SHP77 treated with DMSO at 0.1 percent for 48 hours (cell line): ENCODE measurements at regions not wholly inside any gene's neighbourhood (a gene's known extent, or its start where the extent isn't known, plus 50 kb on each side); places are given as distances from the start of the nearest gene placed in this dataset.
"Not testable (repeated sequence)": the region's sequence is repeated elsewhere in the genome, so short reads cannot be mapped to it uniquely, and the experiment has no call there.

Experiments
- DNase-seq: peaks from one replicate; lab custom pipeline; 2025; lab: John Stamatoyannopoulos, UW

DNA sequence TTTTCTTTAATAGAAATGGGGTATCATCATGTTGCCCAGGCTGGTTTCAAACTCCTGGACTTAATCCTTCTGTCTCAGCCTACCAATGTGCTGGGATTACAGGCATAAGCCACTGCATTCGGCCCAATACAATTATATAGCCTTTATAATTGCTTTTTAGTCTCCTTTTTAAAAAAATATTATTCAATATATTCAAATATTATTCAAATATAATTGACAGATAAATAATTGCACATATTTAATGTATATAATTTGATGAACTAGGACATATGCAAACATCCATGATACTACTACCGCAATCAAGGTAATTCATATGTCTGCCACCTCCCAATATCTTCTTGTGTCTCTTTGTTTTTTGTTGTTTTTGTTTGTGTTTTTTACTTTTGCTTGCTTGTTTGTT, 894.2 kb upstream of the PTPRD start:
- DNase-seq = no peak

DNA sequence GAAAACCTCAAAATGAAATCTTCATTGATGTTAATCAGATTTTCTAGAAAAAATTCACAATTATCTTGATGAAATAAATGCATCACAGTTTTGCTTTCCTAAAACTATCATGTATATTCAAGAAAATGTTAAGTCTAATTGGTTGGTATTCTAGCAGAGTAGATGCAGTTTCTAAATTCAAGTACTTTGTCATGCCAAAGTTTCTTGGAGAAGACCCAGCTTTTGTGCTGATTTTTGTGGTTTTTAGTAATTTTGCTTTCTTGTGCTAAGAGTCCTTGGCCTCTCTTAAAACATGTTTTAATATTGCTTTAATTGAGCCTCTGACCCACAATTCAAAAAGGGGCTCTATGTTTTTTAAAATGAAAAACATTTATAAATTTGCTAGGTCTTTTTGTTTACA, 924.8 kb upstream of the PTPRD start:
- DNase-seq = no peak

DNA sequence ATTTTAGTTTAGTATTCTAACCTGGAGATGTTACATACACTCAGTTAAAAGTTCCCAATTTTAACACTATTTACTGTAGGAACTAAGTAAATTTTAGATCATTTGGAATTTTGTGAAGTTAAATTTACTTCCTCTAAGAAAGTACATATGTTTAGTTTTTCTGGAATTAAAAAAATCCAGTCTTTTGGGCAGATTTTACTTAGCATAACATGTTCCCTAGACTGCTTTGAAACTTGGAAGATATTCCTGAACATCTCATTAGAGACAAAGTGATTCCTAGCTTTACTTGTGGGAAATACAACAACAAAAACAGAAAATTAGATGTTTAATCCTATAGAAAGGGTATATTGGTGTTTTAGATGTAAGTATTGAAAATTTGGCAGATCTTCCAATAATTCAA, 930.0 kb upstream of the PTPRD start:
- no peak for DNase-seq

DNA sequence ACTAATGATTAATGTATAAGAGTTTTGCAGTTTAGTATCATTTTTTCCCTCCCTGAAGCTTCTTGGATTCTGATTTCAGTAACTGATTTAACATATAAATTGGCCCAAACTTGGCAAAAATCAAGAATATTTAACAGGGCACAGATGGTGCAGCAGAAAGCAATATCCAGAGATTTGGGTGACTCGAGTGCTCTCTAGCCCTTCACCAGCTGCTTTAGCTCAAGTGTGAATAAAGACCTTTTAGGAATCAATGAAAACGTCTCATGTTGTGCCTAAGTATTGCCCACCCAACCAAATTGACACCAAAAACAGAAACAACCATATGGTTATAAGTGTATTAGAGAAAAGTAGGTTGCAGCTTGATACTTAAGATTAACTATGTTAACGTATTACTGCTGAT, 933.4 kb upstream of the PTPRD start:
- DNase-seq = no peak

DNA sequence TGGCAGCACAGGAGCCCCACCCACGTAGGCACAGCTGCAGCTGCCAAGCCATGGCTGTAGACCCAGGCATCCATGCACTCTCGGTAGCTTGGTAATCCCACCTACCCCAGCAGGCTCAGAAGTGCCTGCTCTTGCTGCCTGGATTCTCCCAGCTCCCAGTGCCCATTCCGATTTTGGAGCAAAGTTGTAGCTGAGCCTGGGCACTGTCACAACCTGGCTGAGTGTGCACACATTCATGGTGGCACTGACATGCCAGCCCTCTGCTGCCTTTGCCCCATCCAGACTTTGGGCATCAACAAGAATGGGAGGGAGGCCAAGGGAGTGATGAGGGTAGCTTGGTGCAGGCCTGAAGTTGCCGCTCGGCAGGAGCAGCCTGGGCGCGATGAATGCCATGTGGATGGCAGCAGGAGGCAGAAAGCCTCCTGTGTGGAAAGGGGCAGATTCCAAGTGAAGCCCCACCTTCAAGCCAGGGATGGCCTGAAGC, 936.6 kb upstream of the PTPRD start:
- DNase-seq = no peak

DNA sequence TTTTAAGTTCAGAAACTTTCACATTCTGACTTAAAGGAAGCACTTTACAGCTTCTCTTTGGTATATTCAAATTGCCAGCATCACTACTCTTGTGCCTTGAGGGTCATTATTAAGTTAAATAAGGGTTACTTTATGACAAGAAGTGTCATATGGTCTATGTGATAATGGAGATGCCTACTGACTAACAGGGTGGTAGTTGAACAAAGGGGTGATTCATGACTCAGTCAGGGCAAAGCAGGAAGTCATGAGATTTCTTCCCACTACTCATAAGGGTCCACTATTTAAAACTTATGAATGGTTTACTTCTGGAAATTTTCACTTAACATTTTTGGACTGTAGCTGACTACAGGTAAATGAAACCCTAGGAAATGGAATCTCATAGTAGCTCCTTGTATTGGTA, 938.3 kb upstream of the PTPRD start:
- no peak for DNase-seq

DNA sequence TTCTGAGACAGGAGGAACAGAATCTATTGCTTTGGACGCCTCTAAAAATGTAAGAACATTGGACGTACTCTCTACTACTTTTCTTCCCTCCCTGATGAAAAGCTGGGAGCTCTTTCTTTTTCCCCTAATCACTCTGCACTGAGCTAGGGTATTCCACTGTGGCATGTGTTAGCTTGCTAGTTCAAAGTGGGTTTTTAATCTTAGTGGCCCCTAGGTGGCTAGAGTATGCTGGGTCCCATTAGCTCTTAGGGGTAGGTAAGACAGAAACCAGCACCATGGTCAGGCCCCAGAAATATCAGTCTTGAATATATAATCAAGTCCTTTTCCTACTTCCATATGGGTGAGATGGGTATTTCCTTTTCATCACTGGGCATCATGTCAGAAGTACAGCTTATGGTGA, 945.2 kb upstream of the PTPRD start:
- DNase-seq = no peak

DNA sequence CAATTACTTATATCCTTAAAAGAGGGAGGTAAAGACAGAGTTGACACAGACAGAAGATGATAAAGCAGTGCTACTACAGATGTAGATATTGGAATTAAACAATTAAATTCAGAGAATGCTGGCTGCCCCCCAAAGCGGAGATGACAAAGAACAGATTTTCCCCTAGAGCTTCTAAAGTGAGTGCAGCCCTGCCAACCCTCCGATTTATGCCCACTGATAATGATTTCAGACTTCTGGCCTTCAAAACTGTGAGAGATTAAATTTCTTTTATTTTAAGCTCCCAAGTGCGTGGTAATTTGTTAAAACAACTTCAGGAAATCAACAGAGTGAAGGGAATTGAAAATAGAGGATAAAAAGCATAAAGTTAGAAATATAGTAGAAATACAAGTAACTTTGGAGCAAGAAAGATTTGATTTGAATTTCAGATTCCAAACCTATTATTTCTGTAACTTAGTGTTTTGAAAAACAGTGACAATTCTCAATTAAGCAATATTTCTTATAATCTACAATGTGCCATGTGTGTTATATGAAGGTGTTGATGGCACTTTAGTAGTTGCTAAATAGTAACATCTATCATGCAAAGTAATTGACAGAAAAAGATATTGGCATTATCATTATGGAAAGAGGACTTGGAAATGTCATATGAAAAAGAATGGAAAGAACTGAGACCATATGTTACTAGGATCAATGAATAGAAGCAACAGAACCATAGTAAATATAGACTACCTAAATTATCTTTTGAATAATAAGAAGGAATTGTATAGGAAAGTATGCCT, 946.4 kb upstream of the PTPRD start:
- no peak for DNase-seq

DNA sequence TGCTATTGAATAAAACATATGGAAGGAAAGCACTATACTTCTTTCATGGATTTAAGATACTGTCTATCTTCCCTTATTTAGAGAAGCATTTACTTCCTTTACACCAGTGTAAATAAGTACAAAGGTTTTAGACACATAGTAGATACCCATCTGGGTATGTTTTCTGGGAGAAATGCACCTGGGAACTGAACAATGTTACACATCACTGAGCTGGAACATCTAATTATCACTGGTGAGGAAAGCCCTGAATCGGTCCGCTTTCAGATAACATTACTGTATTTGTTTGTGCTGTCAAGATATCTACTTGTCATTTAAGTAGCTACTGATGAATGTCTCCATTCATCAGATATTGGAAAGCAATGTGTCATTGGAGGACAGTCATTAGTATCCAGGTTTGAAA, 964.7 kb upstream of the PTPRD start:
- no peak for DNase-seq

DNA sequence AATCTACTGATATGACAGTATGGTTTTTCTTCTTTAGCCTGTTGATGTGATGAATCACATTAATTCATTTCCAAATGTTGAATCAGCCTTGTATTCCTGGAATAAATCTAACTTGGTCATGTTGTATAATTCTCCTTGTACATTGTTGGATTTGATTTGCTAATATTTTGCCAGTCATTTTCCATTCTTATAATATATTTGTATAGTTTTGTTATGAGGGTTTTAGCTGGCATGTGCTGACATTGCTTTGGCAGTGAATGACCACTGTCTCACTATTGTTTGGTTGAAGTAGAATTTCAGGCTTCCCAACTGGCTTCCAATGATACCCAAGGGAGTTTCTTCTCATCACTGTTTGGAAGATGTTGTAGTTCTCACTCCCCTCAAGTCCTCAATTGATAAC, 983.0 kb upstream of the PTPRD start:
- DNase-seq = no peak

DNA sequence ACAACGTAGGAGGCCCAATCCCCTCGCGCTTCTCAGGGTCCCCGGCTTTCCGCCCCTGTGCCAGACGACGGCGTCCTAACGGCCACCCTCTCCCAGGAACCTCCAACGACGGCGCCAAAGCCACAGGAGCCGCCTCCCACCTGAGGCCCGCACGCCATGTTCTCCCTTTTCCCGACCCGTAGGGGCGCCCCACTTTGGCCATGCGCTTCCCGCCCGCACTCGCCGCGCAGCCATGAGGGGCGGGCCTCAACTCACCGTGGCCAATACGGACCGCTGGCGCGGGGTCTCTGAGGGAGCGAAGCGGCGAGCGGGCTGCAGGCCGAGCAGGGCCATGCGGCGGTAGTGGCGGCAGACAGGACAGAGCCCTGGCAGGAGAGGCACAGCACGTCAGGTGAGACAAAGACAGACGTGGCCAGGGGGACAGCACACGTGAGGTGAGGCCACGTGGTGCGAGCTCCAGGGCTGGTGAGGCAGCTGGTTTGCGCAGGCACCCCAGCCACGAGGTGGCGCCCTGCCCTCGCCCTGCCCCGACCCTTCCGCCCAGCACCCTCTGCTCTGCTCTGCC, 1005.5 kb upstream of the PTPRD start:
- no peak for DNase-seq

DNA sequence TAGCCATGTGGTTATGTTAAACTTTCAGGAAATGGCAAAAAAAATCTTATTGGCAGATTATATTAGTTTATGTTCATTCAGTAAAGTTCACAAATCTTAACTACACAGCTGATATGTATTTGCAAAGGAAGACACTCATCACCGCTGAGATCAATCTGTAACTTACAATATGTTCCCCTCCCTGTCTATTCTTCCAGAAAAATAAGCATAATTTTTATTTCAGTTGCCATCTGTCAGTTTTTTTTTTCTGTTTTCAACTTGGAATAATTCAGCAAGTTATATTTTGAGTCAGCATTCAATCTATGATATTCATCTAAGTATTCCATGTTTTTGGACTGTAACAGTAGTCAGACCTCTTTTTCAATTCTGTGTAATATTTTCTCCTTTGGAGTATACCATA, 1019.9 kb upstream of the PTPRD start:
- DNase-seq = no peak

DNA sequence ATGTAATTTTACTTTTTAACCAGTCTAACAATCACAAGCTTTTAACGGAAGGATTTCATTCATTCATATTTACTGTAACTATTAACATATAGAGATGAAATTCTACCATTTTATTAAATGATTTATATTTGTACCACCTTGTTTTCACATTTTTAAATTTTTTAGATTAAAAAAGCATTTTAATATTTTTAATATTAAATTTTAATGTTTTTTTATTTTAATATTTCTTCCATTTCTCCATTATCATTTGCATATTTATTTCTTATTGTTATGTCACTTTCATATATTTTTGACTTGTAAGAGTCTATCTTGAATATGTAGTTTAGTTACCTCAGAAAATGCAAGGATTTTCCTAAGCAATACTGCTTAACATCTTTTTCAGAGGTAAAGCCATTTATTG, 1034.0 kb upstream of the PTPRD start:
- DNase-seq = no peak

DNA sequence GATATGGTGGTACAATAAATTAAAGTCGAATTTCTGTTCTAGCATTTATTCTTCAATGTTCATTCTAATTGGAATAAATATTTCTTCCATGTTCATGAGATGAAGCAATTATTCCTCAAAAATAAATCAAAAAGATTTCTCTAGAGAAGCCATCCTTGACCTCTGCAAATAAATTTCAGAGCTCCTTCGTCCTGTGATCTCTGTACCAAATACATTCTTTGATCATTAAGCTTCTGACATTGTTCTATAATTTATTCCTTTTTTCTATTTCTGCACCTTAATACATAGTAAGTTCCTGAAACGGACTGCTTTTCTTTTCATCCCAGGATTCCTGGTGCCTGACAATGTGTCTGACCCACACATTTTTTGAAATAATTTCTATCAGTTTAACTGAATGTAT, 1039.3 kb upstream of the TYRP1 start:
- no peak for DNase-seq

DNA sequence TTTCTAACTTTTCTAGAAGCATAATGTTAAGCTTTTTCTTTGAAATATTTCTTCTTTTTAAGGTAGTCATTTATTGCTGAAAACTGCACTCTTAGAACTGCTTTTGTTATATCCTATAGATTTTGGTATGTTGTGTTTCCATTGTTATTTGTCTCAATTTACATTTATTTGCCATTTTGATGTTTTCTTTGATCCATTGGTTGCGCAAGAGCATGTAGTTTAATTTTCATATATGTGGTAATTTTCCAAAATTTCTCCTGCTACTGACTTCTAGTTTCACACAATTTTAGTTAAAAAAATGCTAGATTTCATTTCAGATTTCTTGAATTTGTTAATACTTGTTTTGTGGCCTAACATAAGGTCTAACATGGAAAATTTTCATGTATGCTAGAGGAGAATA, 1029.3 kb upstream of the TYRP1 start:
- no peak for DNase-seq

DNA sequence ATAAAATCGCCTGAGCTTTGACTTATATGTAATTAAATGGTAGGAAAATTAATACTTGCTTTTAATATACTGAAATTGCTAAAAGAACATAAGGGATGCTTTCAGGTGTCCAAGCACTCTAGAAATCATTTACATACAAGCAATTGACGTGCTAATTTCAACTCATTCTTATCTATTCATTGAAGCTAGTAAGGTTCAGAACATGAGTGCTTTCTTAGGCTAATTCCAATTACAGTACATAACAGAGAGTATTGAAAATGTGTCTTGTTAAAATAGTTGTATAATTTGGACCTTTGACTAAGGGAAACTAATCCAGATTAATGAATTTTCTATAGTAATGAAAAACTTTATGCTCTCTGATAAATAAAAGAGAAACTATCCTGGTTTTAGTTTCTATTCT, 1016.4 kb upstream of the TYRP1 start:
- DNase-seq = no peak

DNA sequence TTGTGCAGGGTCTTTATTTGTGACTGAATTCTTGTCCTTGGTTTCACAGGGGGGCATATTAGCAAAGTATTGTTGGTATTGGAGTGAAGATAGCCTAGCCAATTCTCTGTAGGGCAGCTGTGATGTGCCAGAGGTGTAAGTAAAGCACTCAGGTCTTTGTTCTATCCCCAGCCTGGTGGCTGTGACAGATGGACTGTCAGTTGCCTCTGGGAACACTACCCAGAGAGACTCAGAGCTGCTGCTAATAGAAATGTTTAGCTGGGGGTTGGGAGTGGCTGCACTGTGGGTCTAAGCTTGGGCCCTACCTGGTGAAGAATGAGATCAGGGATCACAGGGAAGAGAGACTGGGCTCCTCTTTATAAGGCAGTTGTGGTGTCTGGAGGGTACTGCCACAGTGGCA, 1006.5 kb upstream of the TYRP1 start:
- no peak for DNase-seq

DNA sequence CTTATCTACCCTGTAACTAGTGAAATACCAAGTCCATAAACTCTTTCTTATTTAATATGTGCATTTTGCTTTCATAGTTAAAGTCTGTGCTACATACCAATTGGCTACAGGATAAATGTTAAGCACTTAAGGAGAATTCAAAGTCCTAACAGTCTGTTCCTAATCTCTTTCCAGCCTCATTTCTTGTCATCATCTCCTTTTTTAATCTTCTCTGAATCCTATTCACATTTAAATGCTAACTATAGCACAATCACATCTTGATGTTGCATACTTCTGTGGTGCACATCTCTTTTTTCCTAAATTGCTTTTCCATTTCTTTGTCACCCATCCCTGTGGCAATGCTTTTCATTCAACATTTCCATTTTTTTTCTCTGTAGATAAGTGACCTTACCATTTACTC, 996.1 kb upstream of the TYRP1 start:
- DNase-seq = no peak

DNA sequence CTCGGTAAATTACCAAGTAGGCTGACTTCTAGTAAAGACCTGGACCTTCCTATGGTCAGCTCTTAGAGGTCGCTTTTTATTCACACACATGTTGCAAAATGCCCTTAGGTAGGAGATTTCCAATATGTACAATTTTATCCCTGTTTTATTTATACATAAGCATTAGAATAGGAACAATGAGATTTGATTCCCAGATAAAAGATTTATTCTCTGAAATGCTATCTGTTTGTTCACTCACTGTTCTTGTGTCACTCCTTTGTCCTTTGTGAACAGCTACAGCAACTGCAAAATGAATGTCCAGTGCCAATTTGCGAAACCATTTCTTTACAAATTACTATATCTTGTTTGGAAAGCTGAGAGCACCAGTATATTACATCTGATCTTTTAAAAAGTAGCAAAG, 991.5 kb upstream of the TYRP1 start:
- DNase-seq = no peak

DNA sequence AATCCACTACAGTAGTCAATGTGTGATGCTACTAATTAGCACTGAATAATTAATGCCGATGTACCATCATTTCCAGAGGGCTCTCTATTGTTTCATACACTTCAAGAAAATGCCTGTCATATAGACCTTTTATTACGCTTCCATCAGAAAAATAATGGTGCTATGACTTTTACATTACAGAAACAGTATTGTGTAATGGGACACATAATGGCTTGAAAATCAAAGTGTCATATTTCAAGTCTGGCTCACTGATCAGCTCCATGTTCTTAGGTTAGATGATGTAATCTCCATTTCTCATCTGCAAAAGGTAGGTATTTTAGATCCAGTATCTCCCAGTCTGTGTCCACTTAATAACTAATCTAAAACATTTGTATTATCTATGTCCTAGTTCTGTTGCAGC, 990.6 kb upstream of the TYRP1 start:
- no peak for DNase-seq

DNA sequence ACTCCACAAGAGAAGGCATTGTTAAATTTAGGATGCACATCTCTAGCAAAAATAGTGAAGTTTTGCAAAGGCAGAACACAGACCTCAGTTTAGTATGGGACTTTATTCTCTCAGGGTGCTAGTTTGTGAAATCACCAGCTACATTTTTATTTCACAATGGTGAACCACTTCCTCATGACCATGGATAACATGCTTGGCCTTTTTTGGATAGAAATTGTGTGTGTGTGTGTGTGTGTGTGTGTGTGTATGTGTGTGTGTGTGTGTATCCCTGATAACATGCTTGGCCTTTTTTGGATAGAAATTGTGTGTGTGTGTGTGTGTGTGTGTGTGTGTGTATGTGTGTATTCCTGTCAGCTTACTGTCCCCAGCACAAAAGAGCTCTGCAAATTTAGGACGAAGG, 989.0 kb upstream of the TYRP1 start:
- not testable (repeated sequence) for DNase-seq

DNA sequence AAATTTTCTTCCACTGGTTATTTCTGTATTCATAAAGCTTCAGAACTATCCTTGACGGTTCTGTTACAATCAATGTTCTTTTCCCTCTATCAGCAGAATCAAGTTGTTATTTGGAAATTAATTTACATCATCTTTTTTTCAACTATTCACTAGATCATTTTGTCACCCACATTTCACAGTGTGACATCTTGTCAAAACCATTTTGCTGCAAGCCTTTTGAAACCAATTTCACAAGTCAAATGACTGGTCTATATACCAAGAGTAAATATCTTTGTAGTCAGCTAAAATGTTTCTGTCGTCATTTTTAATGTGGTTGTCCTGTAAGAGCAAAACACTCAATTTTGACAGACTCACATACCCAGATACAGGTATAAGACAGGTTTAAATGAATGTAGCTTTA, 984.3 kb upstream of the TYRP1 start:
- DNase-seq = no peak

DNA sequence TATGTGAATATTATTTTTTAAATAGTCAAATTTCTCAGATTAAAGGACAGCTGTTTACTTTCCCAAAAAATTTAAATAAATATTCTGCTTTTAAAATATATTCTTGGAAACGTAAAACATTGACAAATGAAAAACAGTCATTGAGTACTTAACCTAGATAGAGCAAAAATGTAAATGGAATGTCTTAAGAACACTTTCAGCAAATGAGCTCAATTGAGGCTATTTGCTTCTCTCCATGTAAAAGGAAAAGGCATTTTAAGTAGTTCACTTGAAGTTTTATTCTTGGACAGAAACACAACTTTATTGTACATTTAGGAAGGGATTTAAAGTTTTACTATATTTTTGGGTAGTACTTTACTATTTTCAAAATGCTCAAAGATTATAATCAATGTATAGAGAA, 983.6 kb upstream of the TYRP1 start:
- DNase-seq = no peak

DNA sequence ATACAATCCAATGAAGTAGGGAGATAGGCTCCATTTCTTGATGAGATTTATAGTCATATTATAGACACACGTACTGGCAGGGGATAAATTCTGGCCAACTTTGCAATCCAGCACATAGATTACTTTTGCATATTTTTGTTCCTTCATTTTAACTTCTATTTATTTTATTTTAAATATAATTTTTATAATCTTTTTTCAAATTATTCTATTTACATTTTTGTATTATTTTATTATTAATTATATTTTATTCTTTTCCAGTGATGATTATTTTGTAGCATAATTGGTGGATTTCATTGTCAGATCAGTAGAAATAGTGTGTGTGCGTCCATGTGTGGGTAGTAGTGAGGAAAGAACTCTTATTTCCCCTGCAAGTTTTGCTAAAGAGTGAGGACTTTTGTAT, 980.1 kb upstream of the TYRP1 start:
- no peak for DNase-seq
